Sigmoid colon (tissue), 6 donors: ENCODE measurements at regions not wholly inside any gene's neighbourhood (a gene's known extent, or its start where the extent isn't known, plus 50 kb on each side); places are given as distances from the start of the nearest gene placed in this dataset.

ENCODE experiments used
- DNase-seq: peaks from one replicate; pipeline ENCODE4 v3.0.0-alpha.2; 2019
- H3K27ac ChIP-seq, 4 donors: fragments of 200-600 bp; sonication (generic); one replicate each; pipeline ENCODE4 v1.5.1; 2016 to 2019; ENCODE audit warnings: mild to moderate bottlenecking in 1 of 4
- H3K27me3 ChIP-seq, 3 donors: fragments of 200-600 bp; sonication (generic); one replicate each; pipeline ENCODE4 v1.5.1; 2019; ENCODE audit warnings: mild to moderate bottlenecking in 1 of 3
- H3K36me3 ChIP-seq, 4 donors: fragments of 200-600 bp; sonication (generic); one replicate each; pipeline ENCODE4 v1.5.1; 2016 to 2019
- H3K4me1 ChIP-seq, 4 donors: fragments of 200-600 bp; sonication (generic); one replicate each; pipeline ENCODE4 v1.5.1; 2017 to 2019
- H3K4me3 ChIP-seq, 4 donors: fragments of 200-600 bp; sonication (generic); one replicate each; pipeline ENCODE4 v1.5.1; 2017 to 2019; ENCODE audit warnings: mild to moderate bottlenecking in 2 of 4, moderate library complexity in 1 of 4
- H3K9me3 ChIP-seq, 4 donors: fragments of 200-600 bp in 3 of 4; sonication (generic) in 3 of 4; one replicate each; pipeline versions ENCODE4 v1.5.1 to v1.6.1; 2013 to 2019
- CTCF ChIP-seq, 4 experiments: fragments of 450-650 bp in 3 of 4; fragments of 200-600 bp in 1 of 4; IDR thresholded peaks; one replicate each; pipeline ENCODE4 v1.5.1; 2016 to 2019; ENCODE audit warnings: antibody characterized with exemption in 4 of 4, mild to moderate bottlenecking in 3 of 4, moderate library complexity in 2 of 4
- EP300 ChIP-seq, 4 donors: sonication (generic); formaldehyde crosslinking; IDR thresholded peaks; one replicate each; pipeline ENCODE4 v1.6.1; 2017; ENCODE audit warnings: antibody characterized with exemption in 4 of 4
- POLR2A ChIP-seq, 2 donors: fragments of 450-650 bp; IDR thresholded peaks; one replicate each; pipeline ENCODE4 v1.6.1; 2016; ENCODE audit warnings: antibody characterized with exemption in 2 of 2, mild to moderate bottlenecking in 2 of 2, moderate library complexity in 2 of 2
- POLR2AphosphoS5 ChIP-seq, 4 donors: sonication (generic); formaldehyde crosslinking; IDR thresholded peaks; one replicate each; pipeline ENCODE4 v1.6.1; 2017; ENCODE audit warnings: antibody characterized with exemption in 4 of 4
- whole genome bisulfite sequencing, 2 donors: extraction: QIAGEN DNeasy Blood & Tissue Kit; methylation state at CpG; one replicate each; pipeline ENCODE4 v1.1.7; 2013; 5-methylcytosine and 5-hydroxymethylcytosine counted together
- intact Hi-C: fragments of 100-400 bp; cut with DNase I; formaldehyde crosslinking; loops from one replicate; pipeline ENCODE4 v1.15.1; 2023
- donor health status: healthy with polysubstance abuse.
- donor health status: healthy.

GRCh38 chr2:34388446-34388845, 789.3 kb upstream of the FAM98A start:
- Histone ChIP-seq H3K4me1 (no peaks in the 10 kb centered on the region), H3K27ac (no peak overlapping the region), H3K9me3 (no peaks in the 10 kb centered on the region), H3K27me3 (no peaks in the 10 kb centered on the region), H3K4me3 (no peak overlapping the region), H3K36me3 (no peaks in the 10 kb centered on the region)
- TF ChIP-seq POLR2A (IDR thresholded peaks at IDR 0.05) = no peak
- no peak for TF ChIP-seq POLR2AphosphoS5 (IDR thresholded peaks at IDR 0.05)
- TF ChIP-seq CTCF (IDR thresholded peaks at IDR 0.05) = no peak
- no peak for DNase-seq
- intact Hi-C loops = no loop called here
- 67 to 77% methylated on average over 2 of the region's 2 CpGs for WGBS, 2 donors

GRCh38 chr2:34387536-34387935, 788.4 kb upstream of the FAM98A start:
- no peak overlapping the region for H3K4me3 ChIP-seq
- 77% methylated on average over 3 of the region's 3 CpGs for WGBS, 2 donors

GRCh38 chr2:34379586-34379985, 780.5 kb upstream of the FAM98A start:
- H3K4me3 ChIP-seq = no peak overlapping the region
- no peaks in the 10 kb centered on the region for H3K9me3 ChIP-seq
- no peak overlapping the region for H3K27ac ChIP-seq
- no peaks in the 10 kb centered on the region for H3K4me1 ChIP-seq
- no peak for DNase-seq
- H3K36me3 ChIP-seq = no peaks in the 10 kb centered on the region
- intact Hi-C loops = no loop called here
- H3K27me3 ChIP-seq = no peaks in the 10 kb centered on the region
- 20 to 67% methylated on average over 2 of the region's 2 CpGs for WGBS, 2 donors
- no peak for TF ChIP-seq POLR2A (IDR thresholded peaks at IDR 0.05)
- TF ChIP-seq CTCF (IDR thresholded peaks at IDR 0.05) = no peak
- no peak for TF ChIP-seq EP300 (IDR thresholded peaks at IDR 0.05)
- TF ChIP-seq POLR2AphosphoS5 (IDR thresholded peaks at IDR 0.05) = no peak

More at GRCh38 chr2:34387536-34387935, 788.4 kb upstream of the FAM98A start:
- intact Hi-C loops = no loop called here
- no peaks in the 10 kb centered on the region for H3K36me3 ChIP-seq
- no peaks in the 10 kb centered on the region for H3K4me1 ChIP-seq
- no peaks in the 10 kb centered on the region for H3K9me3 ChIP-seq
- no peak overlapping the region for H3K27ac ChIP-seq
- no peaks in the 10 kb centered on the region for H3K27me3 ChIP-seq
- TF ChIP-seq POLR2AphosphoS5 (IDR thresholded peaks at IDR 0.05) = no peak
- TF ChIP-seq CTCF (IDR thresholded peaks at IDR 0.05) = no peak
- no peak for TF ChIP-seq POLR2A (IDR thresholded peaks at IDR 0.05)
- no peak for TF ChIP-seq EP300 (IDR thresholded peaks at IDR 0.05)
- no peak for DNase-seq

- Histone ChIP-seq H3K36me3 (no peaks in the 10 kb centered on the region), H3K4me1 (no peaks in the 10 kb centered on the region), H3K27ac (no peak overlapping the region), H3K4me3 (no peak overlapping the region), H3K9me3 (no peaks in the 10 kb centered on the region), H3K27me3 (no peaks in the 10 kb centered on the region)
- 34 to 64% methylated on average over 4 of the region's 4 CpGs for WGBS, 2 donors
- no peak for TF ChIP-seq POLR2AphosphoS5 (IDR thresholded peaks at IDR 0.05)
- no peak for TF ChIP-seq EP300 (IDR thresholded peaks at IDR 0.05)
- no peak for TF ChIP-seq CTCF (IDR thresholded peaks at IDR 0.05)
- intact Hi-C loops = no loop called here
- no peak for DNase-seq
Observed at GRCh38 chr2:34373586-34374233, 774.6 kb upstream of the FAM98A start.

- Histone ChIP-seq H3K36me3 (no peaks in the 10 kb centered on the region), H3K9me3 (no peaks in the 10 kb centered on the region), H3K27me3 (no peaks in the 10 kb centered on the region), H3K4me1 (no peaks in the 10 kb centered on the region), H3K4me3 (no peak overlapping the region), H3K27ac (no peak overlapping the region)
- WGBS, 2 donors = 57 to 60% methylated on average over 2 of the region's 2 CpGs
- intact Hi-C loops = no loop called here
- TF ChIP-seq POLR2AphosphoS5 (IDR thresholded peaks at IDR 0.05) (no peak), POLR2A (IDR thresholded peaks at IDR 0.05) (no peak), CTCF (IDR thresholded peaks at IDR 0.05) (no peak), EP300 (IDR thresholded peaks at IDR 0.05) (no peak)
- no peak for DNase-seq
Observed at GRCh38 chr2:34372967-34373366, 773.9 kb upstream of the FAM98A start.
